Activated CD4-positive, alpha-beta memory T cell treated with anti-CD3 and anti-CD28 coated beads for 36 hours (primary cell): ENCODE measurements at regions not wholly inside any gene's neighbourhood (a gene's known extent, or its start where the extent isn't known, plus 50 kb on each side); places are given as distances from the start of the nearest gene placed in this dataset.

Source experiments
- CTCF ChIA-PET: fragments of 350-600 bp; sonication (Branson Sonifier 250); formaldehyde crosslinking; loops from one replicate; lab custom pipeline; 2021; ENCODE audit warnings: antibody characterized with exemption, inconsistent platforms; lab: Charles Lee
- POLR2A ChIA-PET: fragments of 350-600 bp; sonication (Branson Sonifier 250); formaldehyde crosslinking; loops from one replicate; lab custom pipeline; 2021; ENCODE audit warnings: antibody characterized with exemption; lab: Charles Lee
- DNase-seq: peaks from one replicate; pipeline ENCODE4 v3.0.0-alpha.2; 2020
- H3K27ac Mint-ChIP-seq: one replicate; pipeline ENCODE4 v1.8.0; 2021; ENCODE audit warnings: mixed read lengths
- H3K27me3 Mint-ChIP-seq: one replicate; pipeline ENCODE4 v1.8.0; 2021; ENCODE audit warnings: mixed read lengths
- H3K36me3 Mint-ChIP-seq: one replicate; pipeline ENCODE4 v1.8.0; 2021; ENCODE audit warnings: mixed read lengths
- H3K4me1 Mint-ChIP-seq: one replicate; pipeline ENCODE4 v1.8.0; 2021; ENCODE audit warnings: low read depth, mixed read lengths
- H3K4me3 Mint-ChIP-seq: one replicate; pipeline ENCODE4 v1.8.0; 2021; ENCODE audit warnings: mild to moderate bottlenecking, mixed read lengths
- H3K9me3 Mint-ChIP-seq: one replicate; pipeline ENCODE4 v1.8.0; 2021; ENCODE audit warnings: mixed read lengths
- intact Hi-C: fragments of 100-400 bp; cut with micrococcal nuclease; formaldehyde crosslinking; loops from one replicate; pipeline ENCODE4 v1.15.1; 2023

GRCh38 chr7:148472406-148472805, 118.2 kb upstream of the C7orf33 start:
- Mint-ChIP-seq H3K4me1 (peaks cover 2% of the 10 kb centered on the region), H3K27ac (no peak overlapping the region), H3K27me3 (peaks cover 20% of the 10 kb centered on the region), H3K4me3 (no peak overlapping the region), H3K9me3 (no peaks in the 10 kb centered on the region), H3K36me3 (no peaks in the 10 kb centered on the region)
- DNase-seq, result peak; percentile 22
- ChIA-PET CTCF (no interaction called here), POLR2A (no interaction called here)
- intact Hi-C loops, result no loop called here

DNA sequence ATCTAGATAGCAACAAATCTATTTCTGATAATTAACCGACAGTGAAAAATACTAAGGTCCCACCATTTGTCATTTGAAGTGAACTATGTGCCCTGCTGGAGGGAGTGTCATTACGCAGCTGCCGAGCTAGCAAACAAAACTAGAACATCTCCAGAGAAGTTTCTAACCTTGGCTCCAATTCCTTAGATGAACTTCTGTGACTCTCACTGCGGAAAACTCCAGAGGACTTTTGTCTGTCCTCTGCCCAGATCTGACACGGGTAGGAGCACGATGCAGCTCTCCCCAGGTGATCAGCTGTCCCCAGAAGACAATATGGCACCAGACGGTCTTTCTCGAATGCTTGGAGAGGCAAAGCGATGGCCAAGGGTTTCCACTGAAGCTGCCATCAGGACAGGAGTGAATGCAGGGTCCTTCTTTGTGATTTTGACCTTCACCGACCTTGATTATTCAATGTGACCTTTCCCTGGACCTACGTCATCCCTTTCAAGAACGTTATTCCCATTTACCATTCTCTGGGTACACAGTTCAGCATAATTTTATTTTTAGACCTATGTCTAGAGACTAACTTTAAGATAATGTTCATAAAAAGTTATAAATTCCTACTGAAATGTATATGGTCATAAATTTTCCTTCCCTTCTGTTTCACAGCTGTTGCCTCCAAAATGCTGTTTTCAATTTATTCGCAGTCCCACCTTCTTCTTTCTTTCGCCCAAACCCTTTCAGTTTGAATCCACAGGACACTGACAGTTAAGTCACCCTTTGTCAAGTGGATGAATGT, 116.7 kb upstream of the C7orf33 start:
- intact Hi-C loops, result no loop called here
- no peaks in the 10 kb centered on the region for H3K36me3 Mint-ChIP-seq
- H3K27ac Mint-ChIP-seq, result no peak overlapping the region
- CTCF ChIA-PET, result no interaction called here
- no peak overlapping the region for H3K4me3 Mint-ChIP-seq
- POLR2A ChIA-PET, result no interaction called here
- H3K4me1 Mint-ChIP-seq, result peaks cover 2% of the 10 kb centered on the region
- DNase-seq, result no peak
- H3K9me3 Mint-ChIP-seq, result no peaks in the 10 kb centered on the region
- H3K27me3 Mint-ChIP-seq, result peaks cover 20% of the 10 kb centered on the region

DNA sequence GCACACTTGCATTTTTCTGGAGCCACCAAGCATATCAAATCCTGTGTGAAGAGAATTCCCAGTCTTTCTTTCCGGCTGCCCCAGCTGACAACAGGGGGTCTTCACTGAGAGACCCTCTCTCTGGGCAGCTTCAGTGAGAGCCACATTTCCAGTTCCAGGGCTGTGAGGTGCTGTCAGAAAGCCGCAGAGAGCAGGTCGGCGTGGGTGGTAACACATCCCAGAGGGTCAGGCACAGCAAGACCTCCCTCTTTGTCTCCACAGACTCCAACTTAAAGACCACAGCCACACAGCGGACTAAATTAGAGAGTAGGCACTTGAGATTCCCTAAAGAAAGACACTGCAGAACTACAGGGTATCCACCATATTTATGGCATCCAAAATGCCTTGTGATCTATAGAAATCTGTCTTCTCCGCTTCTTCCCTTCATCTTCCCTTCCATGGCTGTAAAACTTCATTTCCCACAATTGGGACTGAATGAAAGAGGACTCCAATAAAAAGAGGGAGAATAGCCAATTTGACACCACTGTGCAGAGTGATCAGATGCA, 116.0 kb upstream of the C7orf33 start:
- Mint-ChIP-seq H3K9me3 (no peaks in the 10 kb centered on the region), H3K27me3 (peaks cover 20% of the 10 kb centered on the region), H3K4me1 (peaks cover 2% of the 10 kb centered on the region), H3K4me3 (no peak overlapping the region), H3K36me3 (no peaks in the 10 kb centered on the region), H3K27ac (no peak overlapping the region)
- DNase-seq, result no peak
- CTCF ChIA-PET, result no interaction called here
- intact Hi-C loops, result no loop called here
- POLR2A ChIA-PET, result no interaction called here

- intact Hi-C loops, result no loop called here
- Mint-ChIP-seq H3K36me3 (no peaks in the 10 kb centered on the region), H3K27ac (no peak overlapping the region), H3K27me3 (peaks cover 6% of the 10 kb centered on the region), H3K4me1 (peaks cover 9% of the 10 kb centered on the region), H3K9me3 (no peaks in the 10 kb centered on the region), H3K4me3 (no peak overlapping the region)
- no peak for DNase-seq
- ChIA-PET CTCF (no interaction called here), POLR2A (no interaction called here)
These were observed 112.0 kb upstream of the C7orf33 start for GRCh38 chr7:148478551-148478950.

- ChIA-PET POLR2A (no interaction called here), CTCF (interaction anchor here (0.6 to 1.2 kb wide), 3 partner anchors 215 to 249 kb away, joined by 3 read pairs; no protein-coding TSS in a partner anchor)
- H3K27ac Mint-ChIP-seq, result no peak overlapping the region
- no peaks in the 10 kb centered on the region for H3K9me3 Mint-ChIP-seq
- no peak overlapping the region for H3K4me3 Mint-ChIP-seq
- DNase-seq, result no peak
- peaks cover 9% of the 10 kb centered on the region for H3K4me1 Mint-ChIP-seq
- H3K27me3 Mint-ChIP-seq, result peaks cover 4% of the 10 kb centered on the region
- H3K36me3 Mint-ChIP-seq, result no peaks in the 10 kb centered on the region
- intact Hi-C loops, result no loop called here
These were observed 110.0 kb upstream of the C7orf33 start for GRCh38 chr7:148480479-148481146.

- intact Hi-C loops, result no loop called here
- peaks cover 4% of the 10 kb centered on the region for H3K27me3 Mint-ChIP-seq
- DNase-seq, result no peak
- CTCF ChIA-PET, result interaction anchor here (1.0 to 1.2 kb wide), 2 partner anchors 216 to 218 kb away, joined by 3 read pairs; no protein-coding TSS in a partner anchor
- H3K4me3 Mint-ChIP-seq, result no peak overlapping the region
- H3K27ac Mint-ChIP-seq, result no peak overlapping the region
- peaks cover 9% of the 10 kb centered on the region for H3K4me1 Mint-ChIP-seq
- no peaks in the 10 kb centered on the region for H3K9me3 Mint-ChIP-seq
- POLR2A ChIA-PET, result no interaction called here
- no peaks in the 10 kb centered on the region for H3K36me3 Mint-ChIP-seq
These were observed 109.4 kb upstream of the C7orf33 start for GRCh38 chr7:148481147-148481526.

GRCh38 chr7:148481971-148482626, 108.5 kb upstream of the C7orf33 start:
- Mint-ChIP-seq H3K36me3 (no peaks in the 10 kb centered on the region), H3K4me3 (no peak overlapping the region), H3K4me1 (peaks cover 9% of the 10 kb centered on the region), H3K27me3 (peaks cover under 1% of the 10 kb centered on the region), H3K9me3 (no peaks in the 10 kb centered on the region), H3K27ac (no peak overlapping the region)
- CTCF ChIA-PET, result no interaction called here
- intact Hi-C loops, result no loop called here
- DNase-seq, result no peak
- POLR2A ChIA-PET, result no interaction called here

DNA sequence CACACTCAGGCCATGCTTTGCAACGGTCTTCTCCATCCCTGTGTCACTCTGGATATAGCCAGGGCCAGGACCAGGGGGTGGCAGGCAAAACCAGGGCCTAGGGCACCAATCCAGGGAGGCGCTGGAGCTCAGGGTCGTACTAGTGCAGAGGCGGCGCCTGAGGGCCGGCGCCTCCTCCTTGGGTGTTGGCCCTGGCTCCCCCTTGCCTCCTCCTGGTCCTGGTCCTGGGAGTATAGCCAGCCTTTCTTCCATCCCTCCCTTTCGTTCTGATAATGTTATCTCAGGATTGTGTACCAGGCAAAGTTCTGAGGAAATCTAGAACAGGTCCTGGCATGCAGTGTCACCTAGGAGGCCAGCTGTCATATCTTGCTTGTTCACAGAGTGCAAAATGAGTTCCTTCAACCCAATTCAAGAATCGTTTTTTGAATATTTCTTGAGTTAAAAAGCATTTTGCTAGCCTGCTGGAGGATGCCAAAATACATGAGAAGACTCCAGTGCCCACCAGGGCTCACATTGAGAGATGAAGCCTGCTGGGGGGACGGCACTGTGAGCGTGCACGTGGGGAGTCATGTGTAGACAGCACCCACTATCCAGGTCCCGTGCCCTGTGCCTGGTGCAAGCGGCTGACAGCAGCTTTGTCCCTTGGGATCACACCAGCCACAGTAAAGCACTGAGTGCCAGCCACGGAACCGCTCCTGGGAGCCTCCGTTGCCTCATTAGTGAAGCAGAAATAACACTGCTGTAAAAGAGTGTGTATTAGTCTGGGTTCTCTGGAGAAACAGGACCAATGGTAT, 106.9 kb upstream of the C7orf33 start:
- intact Hi-C loops, result no loop called here
- CTCF ChIA-PET, result interaction anchor here (1.2 kb wide), 1 partner anchor 19 kb away, joined by 3 read pairs; no protein-coding TSS in a partner anchor
- peaks cover 2% of the 10 kb centered on the region for H3K27me3 Mint-ChIP-seq
- no peaks in the 10 kb centered on the region for H3K9me3 Mint-ChIP-seq
- no peak overlapping the region for H3K27ac Mint-ChIP-seq
- no peaks in the 10 kb centered on the region for H3K36me3 Mint-ChIP-seq
- POLR2A ChIA-PET, result no interaction called here
- H3K4me3 Mint-ChIP-seq, result no peak overlapping the region
- H3K4me1 Mint-ChIP-seq, result peaks cover 9% of the 10 kb centered on the region
- no peak for DNase-seq

DNA sequence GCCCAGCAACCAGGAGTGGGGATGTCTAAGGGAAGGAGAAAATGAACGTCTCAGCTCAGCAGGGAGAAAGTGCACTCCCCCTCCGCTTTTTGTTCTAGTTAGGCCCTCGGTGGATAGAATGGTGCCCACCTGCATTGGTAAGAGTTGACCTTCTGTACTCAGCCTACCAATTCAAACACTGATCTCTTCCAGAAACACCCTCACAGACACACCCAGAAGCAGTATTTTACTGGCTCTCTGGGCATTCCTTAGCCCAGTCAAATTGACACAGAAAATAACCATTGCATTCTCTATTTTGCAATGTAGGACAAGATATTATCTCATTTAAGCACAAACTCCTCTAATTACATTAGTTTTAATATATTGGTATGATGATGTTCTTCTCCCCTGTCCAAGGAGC, 106.1 kb upstream of the C7orf33 start:
- Mint-ChIP-seq H3K36me3 (no peaks in the 10 kb centered on the region), H3K9me3 (no peaks in the 10 kb centered on the region), H3K4me1 (peaks cover 9% of the 10 kb centered on the region), H3K27ac (no peak overlapping the region), H3K4me3 (no peak overlapping the region), H3K27me3 (peaks cover 2% of the 10 kb centered on the region)
- no peak for DNase-seq
- intact Hi-C loops, result no loop called here
- POLR2A ChIA-PET, result no interaction called here
- CTCF ChIA-PET, result no interaction called here

GRCh38 chr7:148485618-148486017, 104.9 kb upstream of the C7orf33 start:
- H3K27ac Mint-ChIP-seq, result no peak overlapping the region
- H3K36me3 Mint-ChIP-seq, result no peaks in the 10 kb centered on the region
- H3K9me3 Mint-ChIP-seq, result no peaks in the 10 kb centered on the region
- no peak overlapping the region for H3K4me3 Mint-ChIP-seq
- DNase-seq, result no peak
- intact Hi-C loops, result loop anchor here (5.0 kb wide), 1 partner anchor 218 kb away; no protein-coding TSS in a partner anchor
- ChIA-PET POLR2A (no interaction called here), CTCF (interaction anchor here (1.2 kb wide), 1 partner anchor 228 kb away, joined by 4 read pairs; no protein-coding TSS in a partner anchor)
- peaks cover 9% of the 10 kb centered on the region for H3K4me1 Mint-ChIP-seq
- peaks cover 2% of the 10 kb centered on the region for H3K27me3 Mint-ChIP-seq

DNA sequence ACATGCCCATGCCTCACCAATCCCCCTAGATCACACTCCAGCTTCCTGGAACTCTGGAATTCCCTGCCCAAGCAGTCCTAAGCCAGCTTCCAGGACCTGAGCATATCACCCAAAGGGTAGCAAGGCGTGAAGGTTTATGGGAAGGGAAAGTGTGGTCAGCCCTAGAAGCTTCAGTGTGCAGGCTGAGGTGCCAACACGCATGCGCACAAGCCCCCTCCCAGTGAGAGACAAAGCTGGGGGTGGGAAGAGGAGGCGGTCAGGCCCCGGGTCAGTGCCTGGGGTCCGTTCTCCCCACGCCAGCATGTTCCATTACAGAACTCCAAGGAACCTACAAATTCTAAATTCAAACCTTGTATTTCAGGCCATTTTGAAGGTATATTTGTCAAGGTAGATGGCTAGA, 103.6 kb upstream of the C7orf33 start:
- POLR2A ChIA-PET, result no interaction called here
- DNase-seq, result no peak
- no peaks in the 10 kb centered on the region for H3K4me1 Mint-ChIP-seq
- H3K36me3 Mint-ChIP-seq, result no peaks in the 10 kb centered on the region
- CTCF ChIA-PET, result no interaction called here
- no peaks in the 10 kb centered on the region for H3K9me3 Mint-ChIP-seq
- no peak overlapping the region for H3K27ac Mint-ChIP-seq
- intact Hi-C loops, result loop anchor here (5.0 kb wide), 1 partner anchor 220 kb away; no protein-coding TSS in a partner anchor
- no peak overlapping the region for H3K4me3 Mint-ChIP-seq
- peaks cover 9% of the 10 kb centered on the region for H3K27me3 Mint-ChIP-seq
